ENCODE measurements at regions not wholly inside any gene's neighbourhood (a gene's known extent, or its start where the extent isn't known, plus 50 kb on each side); places are given as distances from the start of the nearest gene placed in this dataset.

- H3K4me3 ChIP-seq (ENCODE audit: control insufficient read depth, low read depth, low read length) = no peak overlapping the region
- DNase-seq (ENCODE audit: low read depth) = no peak
- no peak for TF ChIP-seq CTCF (IDR thresholded peaks at IDR 0.05; ENCODE audit: control insufficient read depth, insufficient read depth, low read depth, low read length, missing control alignments)
Observed at GRCh38 chr5:92980491-92980890, 600.5 kb downstream of the NR2F1-AS1 start.

GRCh38 chr5:92979716-92980115 is 601.3 kb downstream of the NR2F1-AS1 start:
- H3K4me3 ChIP-seq (ENCODE audit: control insufficient read depth, low read depth, low read length) = no peak overlapping the region
- no peak for TF ChIP-seq CTCF (IDR thresholded peaks at IDR 0.05; ENCODE audit: control insufficient read depth, insufficient read depth, low read depth, low read length, missing control alignments)
- no peak for DNase-seq (ENCODE audit: low read depth)

GRCh38 chr5:92977846-92978540 is 603.0 kb downstream of the NR2F1-AS1 start:
- no peak for TF ChIP-seq CTCF (IDR thresholded peaks at IDR 0.05; ENCODE audit: control insufficient read depth, insufficient read depth, low read depth, low read length, missing control alignments)
- DNase-seq (ENCODE audit: low read depth) = no peak
- H3K4me3 ChIP-seq (ENCODE audit: control insufficient read depth, low read depth, low read length) = no peak overlapping the region

GRCh38 chr5:92976156-92976555 is 604.9 kb downstream of the NR2F1-AS1 start:
- no peak for DNase-seq (ENCODE audit: low read depth)
- TF ChIP-seq CTCF (IDR thresholded peaks at IDR 0.05; ENCODE audit: control insufficient read depth, insufficient read depth, low read depth, low read length, missing control alignments) = no peak

GRCh38 chr5:92969781-92970237 is 611.2 kb downstream of the NR2F1-AS1 start:
- no peak for DNase-seq (ENCODE audit: low read depth)
- no peak for TF ChIP-seq CTCF (IDR thresholded peaks at IDR 0.05; ENCODE audit: control insufficient read depth, insufficient read depth, low read depth, low read length, missing control alignments)

More at GRCh38 chr5:92976156-92976555, 604.9 kb downstream of the NR2F1-AS1 start:
- no peak overlapping the region for H3K4me3 ChIP-seq (ENCODE audit: control insufficient read depth, low read depth, low read length)

GRCh38 chr5:92969191-92969780 is 611.7 kb downstream of the NR2F1-AS1 start:
- no peak for DNase-seq (ENCODE audit: low read depth)
- TF ChIP-seq CTCF (IDR thresholded peaks at IDR 0.05; ENCODE audit: control insufficient read depth, insufficient read depth, low read depth, low read length, missing control alignments) = no peak
- no peak overlapping the region for H3K4me3 ChIP-seq (ENCODE audit: control insufficient read depth, low read depth, low read length)

More at GRCh38 chr5:92969781-92970237, 611.2 kb downstream of the NR2F1-AS1 start:
- H3K4me3 ChIP-seq (ENCODE audit: control insufficient read depth, low read depth, low read length) = no peak overlapping the region

All from AG09309 (cell line).